Psoas muscle (tissue), 7 donors: ENCODE measurements at regions not wholly inside any gene's neighbourhood (a gene's known extent, or its start where the extent isn't known, plus 50 kb on each side); places are given as distances from the start of the nearest gene placed in this dataset.

ENCODE experiments used
- ATAC-seq, 4 donors: fragments of 200-7000 bp; cut with Tn5 transposase; one replicate each; pipeline ENCODE4 v1.9.1; 2020; ENCODE audit warnings: moderate library complexity in 3 of 4, mild to moderate bottlenecking in 2 of 4
- DNase-seq, 2 donors: peaks; one replicate each; pipeline ENCODE4 v3.0.0-alpha.2; 2020
- H3K27ac ChIP-seq: fragments of 200-600 bp; one replicate; pipeline ENCODE4 v1.8.0; 2022
- H3K27me3 ChIP-seq, 3 donors: fragments of 200-600 bp in 1 of 3; one replicate each; pipeline versions ENCODE4 v1.6.1 to v1.8.0; 2013 to 2022; ENCODE audit warnings: low read length in 2 of 3, mild to moderate bottlenecking in 2 of 3, moderate library complexity in 1 of 3; ENCODE audit not compliant: insufficient read depth in 3 of 3
- H3K36me3 ChIP-seq, 2 donors: fragments of 200-600 bp in 1 of 2; one replicate each; pipeline versions ENCODE4 v1.6.1 to v1.8.0; 2013 to 2022; ENCODE audit warnings: low read depth in 1 of 2, mild to moderate bottlenecking in 1 of 2, moderate library complexity in 1 of 2; ENCODE audit not compliant: insufficient read depth in 1 of 2
- H3K4me1 ChIP-seq: fragments of 200-600 bp; one replicate; pipeline ENCODE4 v1.8.0; 2022
- H3K4me3 ChIP-seq: fragments of 200-600 bp; one replicate; pipeline ENCODE4 v1.8.0; 2022; ENCODE audit warnings: mild to moderate bottlenecking
- H3K9me3 ChIP-seq: fragments of 200-600 bp; one replicate; pipeline ENCODE4 v1.8.0; 2022
- CTCF ChIP-seq: fragments of 200-600 bp; IDR thresholded peaks from one replicate; pipeline ENCODE4 v1.8.0; 2022; ENCODE audit warnings: antibody characterized with exemption
- WGBS, 3 donors: extraction: QIAGEN DNeasy Blood & Tissue Kit; methylation state at CpG; one replicate each; pipeline versions ENCODE4 v1.1.6 to v1.1.7; 2013; 5-methylcytosine and 5-hydroxymethylcytosine counted together
- intact Hi-C, 2 donors: fragments of 100-400 bp; cut with DNase I; formaldehyde crosslinking; loops; one replicate each; pipeline versions ENCODE4 v1.11.0 to v1.14.2; 2022
- donor health status: healthy with polysubstance abuse.
- donor health status: DM: no; HTN: no; CAD: no; lungs with moderate emphysema.
- donor health status: Bipolar disorder and iron deficiency.
- donor health status: healthy.
- donor health status: DM: yes; HTN: yes; CAD: no.
- donor health status: DM: no; HTN: no; CAD: no.
- donor health status: DM: yes; HTN: yes; CAD: no.

DNA sequence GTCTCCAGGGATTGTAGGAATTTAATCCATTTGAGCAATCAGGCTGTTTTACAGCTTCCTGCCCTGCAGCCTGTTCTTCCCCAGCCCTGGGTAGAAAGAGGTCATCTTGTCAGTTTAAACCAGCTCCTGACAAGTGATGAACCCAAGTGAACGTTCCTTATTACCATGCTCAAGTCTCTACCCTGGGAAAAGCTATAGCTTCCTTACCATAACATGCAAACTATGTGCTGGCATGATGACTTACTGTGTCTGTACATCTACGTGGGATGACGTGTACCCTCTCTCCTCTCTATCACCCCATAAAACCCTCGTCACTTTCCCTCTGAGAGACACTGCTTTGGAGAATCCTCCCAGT, 452.2 kb downstream of the XYLT1 start:
- 17 to 23% (median 20%) methylated on average over 4 of the region's 4 CpGs for WGBS, 3 donors
- ATAC-seq (no peak), DNase-seq (no peak)
- H3K4me1 ChIP-seq = no peaks in the 10 kb centered on the region
- TF ChIP-seq CTCF = no peak
- peaks cover 12% of the 10 kb centered on the region for H3K9me3 ChIP-seq
- no peak overlapping the region for H3K27ac ChIP-seq
- no peak overlapping the region for H3K4me3 ChIP-seq
- H3K27me3 ChIP-seq = no peaks in the 10 kb centered on the region
- H3K36me3 ChIP-seq = no peaks in the 10 kb centered on the region
- intact Hi-C loops = no loop called here

DNA sequence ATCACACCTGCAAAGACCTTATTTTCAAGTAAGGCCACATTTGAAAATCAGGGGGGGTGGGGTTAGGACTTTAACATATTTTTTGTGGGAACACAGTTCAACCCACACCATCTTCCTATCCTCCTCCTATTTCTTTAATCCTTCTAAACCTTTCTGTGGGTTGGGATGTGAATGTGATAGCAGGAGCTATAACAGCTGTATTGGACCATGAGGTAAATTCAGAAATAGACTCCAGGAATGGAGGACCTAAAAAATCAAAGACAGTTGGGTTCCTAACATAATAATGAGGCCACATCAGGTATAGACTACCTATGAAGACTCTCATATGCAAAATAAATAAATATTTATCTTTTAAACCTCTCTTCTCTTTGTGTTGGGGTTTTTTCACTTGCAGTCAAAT, 451.4 kb downstream of the XYLT1 start:
- Histone ChIP-seq H3K4me3 (no peak overlapping the region), H3K4me1 (no peaks in the 10 kb centered on the region), H3K27ac (no peak overlapping the region), H3K27me3 (no peaks in the 10 kb centered on the region), H3K9me3 (peaks cover 12% of the 10 kb centered on the region), H3K36me3 (no peaks in the 10 kb centered on the region)
- intact Hi-C loops = no loop called here
- no peak for ATAC-seq
- no peak for DNase-seq
- TF ChIP-seq CTCF = no peak

- Histone ChIP-seq H3K36me3 (no peaks in the 10 kb centered on the region), H3K4me3 (no peak overlapping the region), H3K9me3 (no peaks in the 10 kb centered on the region), H3K4me1 (no peaks in the 10 kb centered on the region), H3K27ac (no peak overlapping the region), H3K27me3 (no peaks in the 10 kb centered on the region)
- no peak for DNase-seq
- 51 to 66% (median 64%) methylated on average over 4 of the region's 4 CpGs for WGBS, 3 donors
- ATAC-seq = no peak
- intact Hi-C loops = no loop called here
- TF ChIP-seq CTCF = no peak
Measured at GRCh38 chr16:17023606-17024005, 447.2 kb downstream of the XYLT1 start.

DNA sequence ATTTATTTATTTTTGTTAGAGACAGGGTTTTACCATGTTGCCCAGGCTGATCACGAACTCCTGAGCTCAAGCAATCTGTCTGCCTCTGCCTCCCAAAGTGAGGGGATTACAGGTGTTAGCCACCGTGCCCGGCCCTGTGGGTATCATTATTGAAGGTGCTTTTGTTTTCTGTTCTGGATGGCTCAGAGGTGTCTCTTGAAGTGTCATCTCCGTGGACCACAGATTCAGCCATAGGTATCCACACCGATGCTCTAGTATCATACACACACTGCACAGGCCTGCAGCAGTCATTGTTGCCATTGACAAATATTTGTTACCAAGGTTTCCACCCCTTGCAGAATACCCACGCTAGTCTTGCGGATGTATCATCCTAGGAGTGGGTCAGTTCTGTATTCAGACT, 446.2 kb downstream of the XYLT1 start:
- no peak for ATAC-seq
- Histone ChIP-seq H3K4me3 (no peak overlapping the region), H3K27me3 (no peaks in the 10 kb centered on the region), H3K36me3 (no peaks in the 10 kb centered on the region), H3K9me3 (no peaks in the 10 kb centered on the region), H3K27ac (no peak overlapping the region), H3K4me1 (no peaks in the 10 kb centered on the region)
- DNase-seq = no peak
- 80 to 90% (median 86%) methylated on average over 7 of the region's 7 CpGs for WGBS, 3 donors
- no peak for TF ChIP-seq CTCF
- intact Hi-C loops = no loop called here

DNA sequence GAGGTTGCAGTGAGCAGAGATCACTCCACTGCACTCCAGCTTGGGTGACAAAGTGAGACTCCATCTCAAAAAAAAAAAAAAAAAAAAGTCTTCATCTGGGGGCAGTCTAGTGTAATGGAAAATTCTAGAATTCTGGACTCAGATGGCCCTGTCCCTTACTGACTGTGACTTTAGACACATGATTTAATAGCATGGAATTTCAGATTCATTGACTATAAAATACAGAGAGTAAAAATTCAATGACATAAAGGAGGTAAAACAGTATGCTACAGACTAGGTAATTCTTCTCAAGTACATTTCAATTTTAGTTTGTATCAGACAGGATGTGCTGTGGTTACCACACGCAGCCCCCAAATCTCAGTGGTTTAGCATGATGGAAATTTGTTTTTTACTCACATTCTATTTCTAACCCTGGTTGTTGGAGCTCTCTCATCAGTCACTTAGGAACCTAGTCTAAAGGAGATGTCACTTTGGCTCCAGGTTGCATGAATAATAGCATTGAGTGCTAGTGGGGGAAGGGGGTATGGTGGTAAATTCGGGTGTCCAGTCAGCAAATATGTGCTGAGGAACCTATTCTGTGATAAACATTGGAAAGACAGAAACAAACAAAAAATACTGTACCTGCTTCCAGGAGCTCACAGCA, 444.0 kb downstream of the XYLT1 start:
- 46 to 66% (median 59%) methylated on average over 2 of the region's 2 CpGs for WGBS, 3 donors
- no peak for TF ChIP-seq CTCF
- Histone ChIP-seq H3K36me3 (no peaks in the 10 kb centered on the region), H3K4me3 (no peak overlapping the region), H3K27ac (no peak overlapping the region), H3K27me3 (no peaks in the 10 kb centered on the region), H3K4me1 (no peaks in the 10 kb centered on the region), H3K9me3 (no peaks in the 10 kb centered on the region)
- intact Hi-C loops = no loop called here
- no peak for ATAC-seq
- DNase-seq = no peak
